Activated B cell treated with CpG ODN at 0.5 μM for 24 hours (primary cell): ENCODE measurements at regions not wholly inside any gene's neighbourhood (a gene's known extent, or its start where the extent isn't known, plus 50 kb on each side); places are given as distances from the start of the nearest gene placed in this dataset.
A peak's percentile ranks its signal among the peaks of the same experiment; 100 is the strongest.

Experiments used
- ATAC-seq: fragments of 200-7000 bp; cut with Tn5 transposase; one replicate; pipeline ENCODE4 v1.10.0; 2021; ENCODE audit warnings: low read depth, mild to moderate bottlenecking, moderate library complexity
- CTCF ChIA-PET: fragments of 350-600 bp; sonication (Branson Sonifier 250); formaldehyde crosslinking; loops from one replicate; lab custom pipeline; 2021; ENCODE audit warnings: antibody characterized with exemption; lab: Charles Lee
- POLR2A ChIA-PET: fragments of 350-600 bp; sonication (Branson Sonifier 250); formaldehyde crosslinking; loops from one replicate; lab custom pipeline; 2021; ENCODE audit warnings: antibody characterized with exemption; lab: Charles Lee
- DNase-seq: peaks from one replicate; pipeline ENCODE4 v3.0.0; 2022
- H3K27ac Mint-ChIP-seq: one replicate; pipeline ENCODE4 v1.8.0; 2020; ENCODE audit warnings: mixed read lengths
- H3K27me3 Mint-ChIP-seq: one replicate; pipeline ENCODE4 v1.8.0; 2021; ENCODE audit warnings: mixed read lengths
- H3K36me3 Mint-ChIP-seq: one replicate; pipeline ENCODE4 v1.8.0; 2021; ENCODE audit warnings: low read depth, mixed read lengths
- H3K4me1 Mint-ChIP-seq: one replicate; pipeline ENCODE4 v1.8.0; 2021; ENCODE audit warnings: mixed read lengths
- H3K4me3 Mint-ChIP-seq: one replicate; pipeline ENCODE4 v1.8.0; 2020; ENCODE audit warnings: mild to moderate bottlenecking, mixed read lengths
- H3K9me3 Mint-ChIP-seq: one replicate; pipeline ENCODE4 v1.8.0; 2020; ENCODE audit warnings: mixed read lengths
- intact Hi-C: fragments of 100-400 bp; cut with micrococcal nuclease; formaldehyde crosslinking; loops from one replicate; pipeline ENCODE4 v1.15.1; 2024
- TF ChIP-seq, protein P1 (sequence below): fragments of 200-600 bp; IDR thresholded peaks from one replicate; pipeline ENCODE4 v1.8.0; 2022; ENCODE audit warnings: antibody characterized with exemption, mild to moderate bottlenecking

DNA sequence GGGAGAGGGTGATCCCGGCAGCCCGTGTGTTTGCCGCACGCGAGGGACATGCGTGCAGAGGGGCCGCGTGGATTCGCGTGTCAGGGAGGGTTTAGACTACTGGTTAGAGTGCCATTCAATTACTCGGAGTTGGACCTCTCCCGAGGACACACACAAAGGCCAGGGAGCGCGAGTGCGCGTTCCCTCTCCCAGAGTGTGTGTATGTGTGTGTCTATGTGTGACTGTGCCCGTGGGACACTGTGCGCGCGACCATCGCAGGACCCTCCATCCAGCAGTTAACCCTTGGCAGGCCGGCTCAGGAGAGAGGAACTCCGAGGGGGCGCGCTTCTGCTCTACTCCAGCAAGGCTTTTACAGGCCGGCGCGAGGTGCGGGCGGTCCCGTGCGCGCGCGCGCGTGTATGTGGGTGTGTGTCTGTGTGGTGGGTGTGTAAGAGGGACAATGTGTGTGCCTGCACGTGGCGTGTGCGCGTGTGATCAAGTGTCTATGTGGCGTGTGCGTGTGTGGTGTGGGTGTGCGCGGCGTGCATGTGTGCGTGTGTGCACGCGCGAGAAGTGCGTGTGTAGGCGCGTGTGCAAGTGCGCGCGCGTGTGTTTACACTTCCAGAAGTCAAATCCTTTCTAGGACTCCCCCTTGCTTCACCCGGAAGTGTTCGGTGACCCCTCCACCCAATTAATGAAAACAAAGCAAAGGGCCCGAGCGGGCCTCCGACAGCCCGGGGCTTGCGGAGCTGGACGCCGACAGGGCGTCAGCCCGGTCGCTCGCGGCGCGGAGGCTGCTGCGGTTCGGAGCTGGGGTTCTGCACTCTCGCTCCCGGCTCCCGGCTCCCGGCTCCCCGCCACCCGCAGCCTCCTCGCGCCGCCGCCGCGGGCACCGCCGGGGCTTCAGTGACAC, 75.3 kb upstream of the TBCA start:
- Mint-ChIP-seq H3K27me3 (peaks cover 2% of the 10 kb centered on the region), H3K4me3 (peak overlapping the region; percentile 81), H3K36me3 (no peaks in the 10 kb centered on the region), H3K9me3 (no peaks in the 10 kb centered on the region), H3K27ac (peak overlapping the region; percentile 92), H3K4me1 (peaks cover 17% of the 10 kb centered on the region)
- CTCF ChIA-PET: no interaction called here
- DNase-seq: peak; percentile 29
- intact Hi-C loops: loop anchor here (1.0 to 10.0 kb wide), 7 partner anchors 7 to 1133 kb away; partner anchors contain the start of genes ARSB and SCAMP1
- ATAC-seq: no peak
- TF ChIP-seq, protein P1, sequence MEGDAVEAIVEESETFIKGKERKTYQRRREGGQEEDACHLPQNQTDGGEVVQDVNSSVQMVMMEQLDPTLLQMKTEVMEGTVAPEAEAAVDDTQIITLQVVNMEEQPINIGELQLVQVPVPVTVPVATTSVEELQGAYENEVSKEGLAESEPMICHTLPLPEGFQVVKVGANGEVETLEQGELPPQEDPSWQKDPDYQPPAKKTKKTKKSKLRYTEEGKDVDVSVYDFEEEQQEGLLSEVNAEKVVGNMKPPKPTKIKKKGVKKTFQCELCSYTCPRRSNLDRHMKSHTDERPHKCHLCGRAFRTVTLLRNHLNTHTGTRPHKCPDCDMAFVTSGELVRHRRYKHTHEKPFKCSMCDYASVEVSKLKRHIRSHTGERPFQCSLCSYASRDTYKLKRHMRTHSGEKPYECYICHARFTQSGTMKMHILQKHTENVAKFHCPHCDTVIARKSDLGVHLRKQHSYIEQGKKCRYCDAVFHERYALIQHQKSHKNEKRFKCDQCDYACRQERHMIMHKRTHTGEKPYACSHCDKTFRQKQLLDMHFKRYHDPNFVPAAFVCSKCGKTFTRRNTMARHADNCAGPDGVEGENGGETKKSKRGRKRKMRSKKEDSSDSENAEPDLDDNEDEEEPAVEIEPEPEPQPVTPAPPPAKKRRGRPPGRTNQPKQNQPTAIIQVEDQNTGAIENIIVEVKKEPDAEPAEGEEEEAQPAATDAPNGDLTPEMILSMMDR: no peak
- POLR2A ChIA-PET: interaction anchor here (0.6 kb wide), 1 partner anchor 17 kb away, joined by 6 read pairs; no protein-coding TSS in a partner anchor

DNA sequence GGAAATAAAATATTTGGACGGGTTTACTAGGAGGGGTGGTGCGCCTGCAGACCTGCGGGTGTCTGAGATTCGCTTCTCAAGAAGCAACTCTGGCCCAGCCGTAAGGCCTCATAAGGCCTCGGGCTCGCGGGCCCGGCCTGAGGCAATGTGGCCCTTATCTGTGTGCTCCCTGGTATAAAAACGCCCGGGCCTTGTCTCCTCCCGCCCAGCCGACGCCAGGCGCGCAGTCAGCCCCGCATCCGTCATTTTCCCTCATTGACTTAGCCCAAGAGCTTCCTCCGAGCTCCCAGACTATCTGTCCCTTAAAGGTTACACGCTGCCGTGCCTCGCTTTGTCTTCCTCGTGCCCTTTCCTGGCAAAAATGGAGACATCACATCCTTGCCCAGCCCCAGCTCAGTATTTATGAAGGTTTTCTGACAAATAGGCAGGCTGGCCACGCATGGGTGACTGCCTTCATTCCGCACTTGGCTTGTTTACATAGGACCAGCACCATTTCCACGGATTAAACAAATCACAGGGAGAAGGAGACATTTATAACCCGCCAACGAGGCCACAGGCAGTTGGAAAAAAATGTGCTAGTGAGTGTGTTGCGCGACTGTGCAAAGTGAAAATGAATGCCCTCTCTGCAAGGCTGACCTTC, 74.5 kb upstream of the TBCA start:
- no peak for ATAC-seq
- ChIA-PET CTCF (no interaction called here), POLR2A (no interaction called here)
- Mint-ChIP-seq H3K4me3 (peak overlapping the region; percentile 81), H3K9me3 (no peaks in the 10 kb centered on the region), H3K36me3 (no peaks in the 10 kb centered on the region), H3K27me3 (peaks cover 6% of the 10 kb centered on the region), H3K27ac (no peak overlapping the region), H3K4me1 (peaks cover 17% of the 10 kb centered on the region)
- no peak for DNase-seq
- TF ChIP-seq, protein P1: no peak
- intact Hi-C loops: loop anchor here (5.0 to 10.0 kb wide), 3 partner anchors 262 to 1134 kb away; partner anchors contain the start of genes ARSB and SCAMP1

DNA sequence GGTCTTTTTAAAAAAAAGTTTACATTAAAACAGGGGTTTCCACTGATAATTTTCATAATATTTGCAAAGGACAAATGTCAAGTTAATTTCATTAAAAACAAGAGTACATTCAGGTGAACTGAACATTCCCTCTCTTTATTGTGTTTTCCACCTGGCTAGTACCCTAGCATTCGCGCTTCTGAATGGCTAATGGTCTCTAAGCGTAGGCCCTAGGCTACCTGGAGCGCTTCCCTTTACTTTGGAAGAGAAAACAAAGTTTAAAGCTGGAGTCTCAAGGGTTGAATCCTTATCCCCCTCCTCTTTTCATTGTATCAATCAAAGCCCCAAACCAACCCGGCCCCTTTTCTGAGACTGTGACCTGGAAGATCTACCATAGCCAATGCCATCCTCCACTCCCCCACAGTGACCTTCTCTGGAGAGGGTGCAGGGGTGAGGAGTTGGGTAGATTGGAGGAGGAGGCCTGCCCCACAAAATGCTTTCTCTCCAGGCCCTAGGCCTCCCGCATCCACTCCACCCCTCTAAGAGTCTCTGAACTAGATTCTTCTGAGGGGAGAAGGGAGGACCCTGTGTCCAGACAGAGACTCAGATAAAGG, 73.3 kb upstream of the TBCA start:
- DNase-seq (no peak), ATAC-seq (no peak)
- POLR2A ChIA-PET: no interaction called here
- Mint-ChIP-seq H3K27me3 (peaks cover 13% of the 10 kb centered on the region), H3K4me3 (peak overlapping the region; percentile 56), H3K9me3 (no peaks in the 10 kb centered on the region), H3K4me1 (peaks cover 24% of the 10 kb centered on the region), H3K36me3 (no peaks in the 10 kb centered on the region), H3K27ac (no peak overlapping the region)
- TF ChIP-seq, protein P1: no peak
- CTCF ChIA-PET: no interaction called here
- intact Hi-C loops: loop anchor here (5.0 to 10.0 kb wide), 2 partner anchors 202 to 985 kb away; no protein-coding TSS in a partner anchor

DNA sequence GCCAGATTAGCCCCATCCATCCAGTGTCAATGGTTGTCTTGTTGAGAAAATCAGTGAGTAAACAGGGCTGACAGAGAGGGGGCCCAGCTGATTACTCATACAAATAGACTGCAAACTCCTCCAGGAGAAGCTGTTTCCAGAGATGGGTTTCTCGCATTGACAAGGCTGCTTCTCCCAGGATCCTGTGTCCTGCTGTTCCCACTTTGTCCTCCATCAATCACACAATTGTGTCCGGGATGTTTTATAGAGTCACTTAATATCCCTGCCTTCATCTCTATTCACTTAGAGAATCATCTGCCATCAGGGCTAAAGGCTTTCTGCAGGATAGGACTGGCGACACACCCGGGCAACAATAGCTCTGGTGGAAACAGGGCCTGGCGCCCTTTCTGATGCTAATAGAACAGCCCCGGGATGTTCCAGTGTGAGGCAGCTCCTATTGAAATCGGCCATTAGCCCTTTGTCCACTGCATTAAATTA, 71.7 kb upstream of the TBCA start:
- H3K27ac Mint-ChIP-seq: no peak overlapping the region
- CTCF ChIA-PET: no interaction called here
- ATAC-seq (no peak), DNase-seq (no peak)
- no peaks in the 10 kb centered on the region for H3K9me3 Mint-ChIP-seq
- intact Hi-C loops: loop anchor here (5.0 to 10.0 kb wide), 2 partner anchors 201 to 983 kb away; no protein-coding TSS in a partner anchor
- no peaks in the 10 kb centered on the region for H3K36me3 Mint-ChIP-seq
- POLR2A ChIA-PET: no interaction called here
- TF ChIP-seq, protein P1: no peak
- no peak overlapping the region for H3K4me3 Mint-ChIP-seq
- H3K4me1 Mint-ChIP-seq: peaks cover 18% of the 10 kb centered on the region
- H3K27me3 Mint-ChIP-seq: peaks cover 16% of the 10 kb centered on the region
